Transverse colon (tissue), 4 donors: ENCODE measurements at regions not wholly inside any gene's neighbourhood (a gene's known extent, or its start where the extent isn't known, plus 50 kb on each side); places are given as distances from the start of the nearest gene placed in this dataset.

Experiments used
- CTCF ChIP-seq, 5 experiments: fragments of 200-600 bp in 3 of 5; fragments of 450-650 bp in 2 of 5; sonication (generic) in 3 of 5; IDR thresholded peaks; 1 replicate in 2 of 5; 2 replicates in 3 of 5; pipeline ENCODE4 v1.5.1; 2016 to 2017; ENCODE audit warnings: antibody characterized with exemption in 5 of 5, inconsistent platforms in 3 of 5, mild to moderate bottlenecking in 2 of 5, moderate library complexity in 1 of 5
- EP300 ChIP-seq: sonication (generic); formaldehyde crosslinking; IDR thresholded peaks from one replicate; pipeline ENCODE4 v1.6.1; 2017; ENCODE audit warnings: antibody characterized with exemption, low read depth
- POLR2A ChIP-seq: fragments of 450-650 bp; IDR thresholded peaks from one replicate; pipeline ENCODE4 v1.6.1; 2016; ENCODE audit warnings: antibody characterized with exemption, mild to moderate bottlenecking, moderate library complexity
- POLR2AphosphoS5 ChIP-seq, 3 donors: sonication (generic); formaldehyde crosslinking; IDR thresholded peaks; one replicate each; pipeline ENCODE4 v1.6.1; 2016; ENCODE audit warnings: antibody characterized with exemption in 3 of 3

GRCh38 chr20:21918398-21918797, 212.9 kb downstream of the PAX1 start:
- no peak for TF ChIP-seq POLR2AphosphoS5 (IDR thresholded peaks at IDR 0.05)
- TF ChIP-seq CTCF (IDR thresholded peaks at IDR 0.05) = no peak
- TF ChIP-seq EP300 = no peak
- no peak for TF ChIP-seq POLR2A
